B cell (primary cell): ENCODE measurements at regions not wholly inside any gene's neighbourhood (a gene's known extent, or its start where the extent isn't known, plus 50 kb on each side); places are given as distances from the start of the nearest gene placed in this dataset.
A peak's percentile ranks its signal among the peaks of the same experiment; 100 is the strongest.

Experiments used
- ATAC-seq: fragments of 200-7000 bp; cut with Tn5 transposase; one replicate; pipeline ENCODE4 v1.10.0; 2021; ENCODE audit warnings: low read depth, mild to moderate bottlenecking, moderate number of reproducible peaks, moderate library complexity
- CTCF ChIA-PET: fragments of 350-600 bp; sonication (Branson Sonifier 250); formaldehyde crosslinking; loops from one replicate; lab custom pipeline; 2021; ENCODE audit warnings: antibody characterized with exemption, inconsistent platforms; lab: Charles Lee
- POLR2A ChIA-PET: fragments of 350-600 bp; sonication (Branson Sonifier 250); formaldehyde crosslinking; loops from one replicate; lab custom pipeline; 2021; ENCODE audit warnings: antibody characterized with exemption; lab: Charles Lee
- DNase-seq: peaks from one replicate; pipeline ENCODE4 v3.0.0; 2013
- H2AFZ ChIP-seq: 2 replicates; pipeline ENCODE4 v1.6.1; 2012; ENCODE audit warnings: mild to moderate bottlenecking, low read depth, low read length; ENCODE audit not compliant: insufficient read depth, poor library complexity, severe bottlenecking
- H3K27ac ChIP-seq, 2 donors: 1 replicate in 1 of 2; 2 replicates in 1 of 2; pipeline ENCODE4 v1.5.1; 2012 to 2013; ENCODE audit warnings: low read length in 2 of 2, mild to moderate bottlenecking in 2 of 2, moderate library complexity in 1 of 2
- H3K27me3 ChIP-seq, 4 experiments: fragments of 200-600 bp in 1 of 4; sonication (generic) in 1 of 4; replicated peaks in 1 of 4; 1 replicate in 2 of 4; 2 replicates in 2 of 4; pipeline versions ENCODE4 v1.6.1 to v1.7.0; 2013 to 2016; ENCODE audit warnings: low read length in 3 of 4, mild to moderate bottlenecking in 2 of 4, mixed read lengths in 1 of 4, moderate library complexity in 1 of 4; ENCODE audit not compliant: insufficient read depth in 4 of 4, control insufficient read depth in 3 of 4; ENCODE audit errors: control extremely low read depth in 1 of 4
- H3K36me3 ChIP-seq, 2 experiments: replicated peaks in 1 of 2; 1 replicate in 1 of 2; 2 replicates in 1 of 2; pipeline versions ENCODE4 v1.6.1 to v1.7.1; 2013; ENCODE audit warnings: low read length in 1 of 2; ENCODE audit not compliant: insufficient read depth in 2 of 2, control insufficient read depth in 1 of 2; ENCODE audit errors: control extremely low read depth in 1 of 2, extremely low read depth in 1 of 2
- H3K4me1 ChIP-seq, 2 donors: fragments of 200-600 bp in 1 of 2; sonication (generic) in 1 of 2; 1 replicate in 1 of 2; 2 replicates in 1 of 2; pipeline versions ENCODE4 v1.5.1 to v1.6.1; 2013 to 2017; ENCODE audit warnings: low read length in 2 of 2; ENCODE audit not compliant: control insufficient read depth in 2 of 2, insufficient read depth in 2 of 2
- H3K4me2 ChIP-seq: replicated peaks from 2 replicates; pipeline ENCODE3; 2012; ENCODE audit warnings: mild to moderate bottlenecking, low read depth, low read length; ENCODE audit not compliant: poor library complexity, severe bottlenecking
- H3K4me3 ChIP-seq, 5 experiments: fragments of 200-600 bp in 1 of 5; sonication (generic) in 1 of 5; 1 replicate in 3 of 5; 2 replicates in 2 of 5; pipeline versions ENCODE4 v1.5.1 to v1.7.0; 2011 to 2016; ENCODE audit warnings: low read length in 4 of 5, mild to moderate bottlenecking in 4 of 5, low read depth in 2 of 5, control low read depth in 1 of 5, moderate library complexity in 1 of 5; ENCODE audit not compliant: insufficient read depth in 1 of 5; ENCODE audit errors: control extremely low read depth in 1 of 5, extremely low read depth in 1 of 5
- H3K79me2 ChIP-seq: fragments of 200-600 bp; sonication (generic); one replicate; pipeline ENCODE4 v1.6.0; 2016; ENCODE audit warnings: low read length; ENCODE audit not compliant: control insufficient read depth, insufficient read depth
- H3K9ac ChIP-seq: fragments of 200-600 bp; sonication (generic); 2 replicates; pipeline ENCODE4 v1.6.1; 2017; ENCODE audit warnings: mild to moderate bottlenecking, low read length, moderate library complexity
- H3K9me3 ChIP-seq, 3 donors: one replicate each; pipeline versions ENCODE4 v1.6.1 to v1.7.1; 2013; ENCODE audit warnings: low read length in 2 of 3; ENCODE audit not compliant: control insufficient read depth in 2 of 3, insufficient read depth in 1 of 3; ENCODE audit errors: control extremely low read depth in 1 of 3
- H4K20me1 ChIP-seq: 2 replicates; pipeline ENCODE4 v1.6.0; 2012; ENCODE audit warnings: mild to moderate bottlenecking, low read length; ENCODE audit not compliant: insufficient read depth, control insufficient read depth, poor library complexity, severe bottlenecking
- H3K27ac Mint-ChIP-seq: one replicate; pipeline ENCODE4 v1.8.0; 2021; ENCODE audit warnings: mixed read lengths
- H3K27me3 Mint-ChIP-seq: one replicate; pipeline ENCODE4 v1.8.0; 2021; ENCODE audit warnings: mixed read lengths
- H3K4me1 Mint-ChIP-seq: one replicate; pipeline ENCODE4 v1.8.0; 2021; ENCODE audit warnings: mixed read lengths
- H3K4me3 Mint-ChIP-seq: one replicate; pipeline ENCODE4 v1.8.0; 2021; ENCODE audit warnings: mixed read lengths
- H3K9me3 Mint-ChIP-seq: one replicate; pipeline ENCODE4 v1.8.0; 2022; ENCODE audit warnings: mixed read lengths; ENCODE audit not compliant: insufficient read depth
- CTCF ChIP-seq: fragments of 200-600 bp; IDR thresholded peaks from one replicate; pipeline ENCODE4 v1.8.0; 2022; ENCODE audit warnings: antibody characterized with exemption, mild to moderate bottlenecking
- EZH2 ChIP-seq: IDR thresholded peaks from 2 replicates; pipeline ENCODE4 v1.6.1; 2012; ENCODE audit warnings: borderline replicate concordance, low read depth, mild to moderate bottlenecking, moderate library complexity, low read length; ENCODE audit not compliant: insufficient read depth, poor library complexity, severe bottlenecking
- WGBS: methylation state at CpG from one replicate; pipeline ENCODE4 v1.1.5; 2013; ENCODE audit warnings: missing lambda C conversion rate; ENCODE audit not compliant: insufficient coverage; 5-methylcytosine and 5-hydroxymethylcytosine counted together
- intact Hi-C: fragments of 100-400 bp; cut with micrococcal nuclease; formaldehyde crosslinking; loops from one replicate; pipeline ENCODE4 v1.10.0; 2022

- intact Hi-C loops: no loop called here
- H3K9me3 ChIP-seq: peaks cover 0 to 2% (median 0%) of the 10 kb centered on the region in 3 donors
- Mint-ChIP-seq H3K9me3 (no peaks in the 10 kb centered on the region), H3K27ac (no peak overlapping the region), H3K27me3 (no peaks in the 10 kb centered on the region), H3K4me3 (no peak overlapping the region), H3K4me1 (no peaks in the 10 kb centered on the region)
- no peaks in the 10 kb centered on the region for H3K4me1 ChIP-seq
- H2AFZ ChIP-seq: no peak overlapping the region
- POLR2A ChIA-PET: no interaction called here
- H3K4me2 ChIP-seq: no peak overlapping the region
- no peak overlapping the region for H3K9ac ChIP-seq
- H3K27ac ChIP-seq: no peak overlapping the region
- H3K4me3 ChIP-seq: no peak overlapping the region
- TF ChIP-seq EZH2 (no peak), CTCF (no peak)
- H4K20me1 ChIP-seq: no peaks in the 10 kb centered on the region
- H3K27me3 ChIP-seq: no peaks in the 10 kb centered on the region
- no peaks in the 10 kb centered on the region for H3K79me2 ChIP-seq
- CTCF ChIA-PET: no interaction called here
- DNase-seq (no peak), ATAC-seq (no peak)
- 100% methylated on average over 1 of the region's 3 CpGs for WGBS
- H3K36me3 ChIP-seq: no peaks in the 10 kb centered on the region
These were observed 405.9 kb upstream of the GRM7 start for GRCh38 chr3:6455031-6455430.

GRCh38 chr3:6467186-6467585, 393.7 kb upstream of the GRM7 start:
- no peaks in the 10 kb centered on the region for H3K27me3 Mint-ChIP-seq
- no peak overlapping the region for H3K4me3 ChIP-seq

More at GRCh38 chr3:6467186-6467585, 393.7 kb upstream of the GRM7 start:
- no peaks in the 10 kb centered on the region for H3K9me3 Mint-ChIP-seq
- Histone ChIP-seq H3K9ac (no peak overlapping the region), H3K9me3 (peaks cover 0 to 3% (median 2%) of the 10 kb centered on the region in 3 donors), H3K36me3 (no peaks in the 10 kb centered on the region), H2AFZ (no peak overlapping the region), H3K27me3 (no peaks in the 10 kb centered on the region), H3K4me1 (no peaks in the 10 kb centered on the region), H3K27ac (no peak overlapping the region), H4K20me1 (no peaks in the 10 kb centered on the region), H3K79me2 (no peaks in the 10 kb centered on the region), H3K4me2 (no peak overlapping the region)
- no peaks in the 10 kb centered on the region for H3K4me1 Mint-ChIP-seq
- no peak overlapping the region for H3K27ac Mint-ChIP-seq
- CTCF ChIA-PET: interaction anchor here (0.5 kb wide), 1 partner anchor 1772 kb away, joined by 4 read pairs; no protein-coding TSS in a partner anchor
- no peak for ATAC-seq
- POLR2A ChIA-PET: no interaction called here
- DNase-seq: no peak
- TF ChIP-seq EZH2 (no peak), CTCF (peak; percentile 19)
- no peak overlapping the region for H3K4me3 Mint-ChIP-seq
- intact Hi-C loops: no loop called here
